ENCODE measurements at regions not wholly inside any gene's neighbourhood (a gene's known extent, or its start where the extent isn't known, plus 50 kb on each side); places are given as distances from the start of the nearest gene placed in this dataset.
"Not testable (repeated sequence)": the region's sequence is repeated elsewhere in the genome, so short reads cannot be mapped to it uniquely, and the experiment has no call there.

GRCh38 chr10:9390516-9390915 lies 1336.0 kb downstream of the GATA3 start:
- no peak overlapping the region for H3K4me3 ChIP-seq (replicated peaks in 1 of 2; ENCODE audit: low read depth in 2 of 2, low read length in 2 of 2)
- DNase-seq (ENCODE audit: low read depth in 2 of 2): no peak
- TF ChIP-seq, protein P1, sequence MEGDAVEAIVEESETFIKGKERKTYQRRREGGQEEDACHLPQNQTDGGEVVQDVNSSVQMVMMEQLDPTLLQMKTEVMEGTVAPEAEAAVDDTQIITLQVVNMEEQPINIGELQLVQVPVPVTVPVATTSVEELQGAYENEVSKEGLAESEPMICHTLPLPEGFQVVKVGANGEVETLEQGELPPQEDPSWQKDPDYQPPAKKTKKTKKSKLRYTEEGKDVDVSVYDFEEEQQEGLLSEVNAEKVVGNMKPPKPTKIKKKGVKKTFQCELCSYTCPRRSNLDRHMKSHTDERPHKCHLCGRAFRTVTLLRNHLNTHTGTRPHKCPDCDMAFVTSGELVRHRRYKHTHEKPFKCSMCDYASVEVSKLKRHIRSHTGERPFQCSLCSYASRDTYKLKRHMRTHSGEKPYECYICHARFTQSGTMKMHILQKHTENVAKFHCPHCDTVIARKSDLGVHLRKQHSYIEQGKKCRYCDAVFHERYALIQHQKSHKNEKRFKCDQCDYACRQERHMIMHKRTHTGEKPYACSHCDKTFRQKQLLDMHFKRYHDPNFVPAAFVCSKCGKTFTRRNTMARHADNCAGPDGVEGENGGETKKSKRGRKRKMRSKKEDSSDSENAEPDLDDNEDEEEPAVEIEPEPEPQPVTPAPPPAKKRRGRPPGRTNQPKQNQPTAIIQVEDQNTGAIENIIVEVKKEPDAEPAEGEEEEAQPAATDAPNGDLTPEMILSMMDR (IDR thresholded peaks at IDR 0.05; ENCODE audit: low read depth, low read length): no peak

- no peak for DNase-seq (ENCODE audit: low read depth in 2 of 2)
- H3K4me3 ChIP-seq (replicated peaks in 1 of 2; ENCODE audit: low read depth in 2 of 2, low read length in 2 of 2): no peak overlapping the region
- TF ChIP-seq, protein P1 (IDR thresholded peaks at IDR 0.05; ENCODE audit: low read depth, low read length): no peak
These were observed 1344.9 kb downstream of the GATA3 start for GRCh38 chr10:9399275-9399983.

DNA sequence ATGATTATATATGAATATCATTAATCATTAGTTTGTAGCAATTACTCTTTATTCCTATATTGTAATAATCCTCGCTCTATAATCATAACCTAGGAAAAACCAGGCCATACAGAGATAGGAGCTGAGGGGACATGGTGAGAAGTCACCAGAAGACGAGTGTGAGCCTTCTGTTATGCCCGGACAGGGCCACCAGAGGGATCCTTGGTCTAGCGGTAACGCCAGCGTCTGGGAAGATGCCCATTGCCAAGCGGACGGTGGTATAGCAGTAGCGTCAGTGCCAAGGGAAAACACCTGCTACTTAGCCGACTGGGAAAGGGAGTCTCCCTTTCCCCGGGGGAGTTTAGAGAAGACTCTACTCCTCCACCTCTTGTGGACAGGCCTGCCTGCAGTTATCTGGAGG lies 1347.6 kb downstream of the GATA3 start:
- DNase-seq (ENCODE audit: low read depth in 2 of 2); H3K4me3 ChIP-seq (replicated peaks in 1 of 2; ENCODE audit: low read depth in 2 of 2, low read length in 2 of 2): not testable (repeated sequence)

- not testable (repeated sequence) for DNase-seq (ENCODE audit: low read depth in 2 of 2); H3K4me3 ChIP-seq (replicated peaks in 1 of 2; ENCODE audit: low read depth in 2 of 2, low read length in 2 of 2)
These were observed 1348.2 kb downstream of the GATA3 start for GRCh38 chr10:9402507-9403195.

DNA sequence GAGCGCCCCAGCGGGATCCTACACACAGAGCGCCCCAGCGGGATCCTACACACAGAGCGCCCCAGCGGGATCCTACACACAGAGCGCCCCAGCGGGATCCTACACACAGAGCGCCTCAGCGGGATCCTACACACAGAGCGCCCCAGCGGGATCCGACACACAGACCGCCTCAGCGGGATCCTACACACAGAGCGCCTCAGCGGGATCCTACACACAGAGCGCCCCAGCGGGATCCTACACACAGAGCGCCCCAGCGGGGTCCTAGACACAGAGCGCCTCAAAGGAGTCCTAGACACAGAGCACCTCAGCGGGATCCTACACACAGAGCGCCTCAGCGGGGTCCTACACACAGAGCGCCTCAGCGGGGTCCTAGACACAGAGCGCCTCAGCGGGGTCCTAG lies 1352.7 kb downstream of the GATA3 start:
- not testable (repeated sequence) for DNase-seq (ENCODE audit: low read depth in 2 of 2)

DNA sequence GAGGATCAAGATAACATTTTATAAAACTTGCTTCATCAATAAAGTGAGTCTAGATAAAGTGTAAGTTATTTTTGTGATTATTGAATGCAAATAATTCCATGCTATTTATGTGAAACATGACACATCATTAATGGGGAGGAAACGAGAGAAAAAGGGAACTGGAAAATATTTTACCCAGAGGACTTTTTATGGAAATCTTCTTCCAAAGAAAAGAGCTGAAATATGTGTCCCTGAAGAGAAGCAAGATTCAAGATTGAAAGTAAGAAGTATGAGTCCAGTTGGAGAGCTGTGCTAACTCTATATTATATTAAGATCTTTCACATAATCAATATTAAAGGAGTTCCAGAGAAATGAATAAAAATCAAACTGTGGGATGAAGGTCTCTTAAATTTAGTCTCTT lies 1361.8 kb downstream of the GATA3 start:
- TF ChIP-seq, protein P1 (IDR thresholded peaks at IDR 0.05; ENCODE audit: low read depth, low read length): no peak
- no peak for DNase-seq (ENCODE audit: low read depth in 2 of 2)
- H3K4me3 ChIP-seq (replicated peaks in 1 of 2; ENCODE audit: low read depth in 2 of 2, low read length in 2 of 2): no peak overlapping the region

More for the DNA sequence above, 1352.7 kb downstream of the GATA3 start:
- not testable (repeated sequence) for H3K4me3 ChIP-seq (replicated peaks in 1 of 2; ENCODE audit: low read depth in 2 of 2, low read length in 2 of 2)

DNA sequence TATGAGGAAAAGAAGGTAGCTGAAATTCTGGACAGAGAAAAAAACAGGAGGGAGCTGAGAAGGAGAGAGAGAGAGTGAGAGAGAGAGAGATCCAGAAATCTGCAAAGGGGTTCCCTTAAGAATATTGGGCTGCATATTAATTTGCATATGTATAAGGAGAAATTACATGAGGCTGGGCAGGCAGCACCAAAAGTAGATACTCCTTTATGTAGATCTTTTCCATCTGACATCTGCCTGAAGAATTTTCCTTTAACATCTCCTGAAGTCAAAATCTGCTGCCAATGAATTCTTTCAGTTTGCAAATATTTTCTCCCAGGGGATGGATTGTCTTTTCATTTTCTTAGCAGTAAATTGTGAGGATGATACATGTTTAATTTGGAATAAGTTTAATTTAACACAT lies 1365.3 kb downstream of the GATA3 start:
- no peak for DNase-seq (ENCODE audit: low read depth in 2 of 2)
- H3K4me3 ChIP-seq (replicated peaks in 1 of 2; ENCODE audit: low read depth in 2 of 2, low read length in 2 of 2): no peak overlapping the region
- TF ChIP-seq, protein P1 (IDR thresholded peaks at IDR 0.05; ENCODE audit: low read depth, low read length): no peak

- DNase-seq (ENCODE audit: low read depth in 2 of 2): no peak
- TF ChIP-seq, protein P1 (IDR thresholded peaks at IDR 0.05; ENCODE audit: low read depth, low read length): no peak
- H3K4me3 ChIP-seq (replicated peaks in 1 of 2; ENCODE audit: low read depth in 2 of 2, low read length in 2 of 2): no peak overlapping the region
These were observed 1372.7 kb downstream of the GATA3 start for GRCh38 chr10:9427209-9427608.
